HG02885 (cell line): ENCODE measurements at regions not wholly inside any gene's neighbourhood (a gene's known extent, or its start where the extent isn't known, plus 50 kb on each side); places are given as distances from the start of the nearest gene placed in this dataset.

Source experiments
- ATAC-seq: cut with Tn5 transposase; IDR thresholded peaks from one replicate; pipeline ENCODE4 v1.9.1; 2021; ENCODE audit warnings: mild to moderate bottlenecking; ENCODE audit not compliant: unreplicated experiment, poor library complexity

DNA sequence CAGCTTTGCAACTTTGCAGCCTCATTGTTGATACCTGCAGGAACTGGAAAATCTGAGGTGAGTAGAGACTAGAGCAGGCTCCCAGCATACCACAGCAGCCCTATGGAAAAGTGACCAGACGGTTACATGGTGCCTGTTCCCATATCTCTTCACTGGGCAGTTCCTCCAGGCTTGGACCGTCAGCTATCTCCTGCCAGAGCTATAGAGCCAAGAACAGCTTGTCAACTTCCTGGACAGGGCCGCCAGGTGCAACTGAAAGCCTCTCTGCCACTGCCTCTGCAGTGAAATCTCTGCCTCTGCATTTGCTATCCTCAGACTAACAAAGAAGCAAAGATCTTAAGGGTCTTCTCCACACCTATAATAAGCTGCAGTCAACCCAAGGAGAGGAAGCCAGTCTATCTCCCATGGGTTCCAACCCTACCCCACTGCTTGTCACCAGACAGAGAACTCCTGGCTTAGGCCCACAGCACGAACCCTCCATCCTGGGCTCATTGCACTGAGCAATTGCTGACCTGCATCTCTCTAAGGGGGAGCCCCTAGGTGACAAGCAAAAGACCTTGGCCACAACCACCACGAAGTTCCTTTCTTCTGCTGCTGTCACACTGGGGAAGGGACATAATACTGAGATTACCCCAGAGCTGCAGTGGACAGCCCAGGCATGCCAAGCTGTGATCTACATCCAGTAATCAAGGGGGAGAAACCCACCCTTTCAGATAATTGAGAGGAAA, 60.1 kb upstream of the KHDRBS2 start:
- ATAC-seq, result no peak

DNA sequence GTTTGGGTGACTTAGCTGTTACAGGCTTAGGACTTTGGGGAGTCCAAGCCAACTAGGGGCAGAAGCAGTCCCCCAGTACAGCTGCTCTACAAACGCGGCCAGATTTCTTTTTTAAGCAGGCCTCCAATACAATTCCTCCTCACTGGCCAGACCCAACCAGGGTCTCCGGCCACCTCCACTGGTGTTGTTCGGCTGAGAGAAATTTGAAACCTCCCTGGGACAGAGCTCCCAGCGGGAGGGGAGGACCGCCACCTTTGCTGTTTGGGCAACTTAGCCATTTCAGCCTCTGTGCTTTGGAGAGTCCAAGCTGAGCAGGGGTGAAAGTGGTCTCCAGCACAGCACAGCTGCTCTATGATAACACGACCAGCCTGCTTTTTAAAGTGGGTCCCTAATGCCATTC, 59.4 kb upstream of the KHDRBS2 start:
- no peak for ATAC-seq

DNA sequence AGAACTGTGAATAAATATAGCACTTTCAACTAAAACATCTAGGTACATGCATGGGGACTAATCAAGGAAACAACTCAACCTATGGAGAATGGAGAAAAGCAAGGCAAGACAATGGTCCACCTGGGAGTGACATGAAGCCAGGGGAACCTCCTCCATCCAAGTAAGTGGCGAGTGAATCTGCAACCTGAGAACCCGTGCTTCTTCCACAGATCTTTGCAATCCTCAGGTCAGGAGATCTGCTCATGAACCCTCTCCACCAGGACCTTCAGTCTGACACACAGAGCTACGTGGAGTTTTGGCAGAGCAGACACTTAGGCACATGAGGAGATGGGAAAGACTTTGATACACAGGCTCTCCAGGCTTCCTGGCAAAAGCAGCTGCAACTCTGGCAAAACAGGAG, 58.8 kb upstream of the KHDRBS2 start:
- no peak for ATAC-seq

DNA sequence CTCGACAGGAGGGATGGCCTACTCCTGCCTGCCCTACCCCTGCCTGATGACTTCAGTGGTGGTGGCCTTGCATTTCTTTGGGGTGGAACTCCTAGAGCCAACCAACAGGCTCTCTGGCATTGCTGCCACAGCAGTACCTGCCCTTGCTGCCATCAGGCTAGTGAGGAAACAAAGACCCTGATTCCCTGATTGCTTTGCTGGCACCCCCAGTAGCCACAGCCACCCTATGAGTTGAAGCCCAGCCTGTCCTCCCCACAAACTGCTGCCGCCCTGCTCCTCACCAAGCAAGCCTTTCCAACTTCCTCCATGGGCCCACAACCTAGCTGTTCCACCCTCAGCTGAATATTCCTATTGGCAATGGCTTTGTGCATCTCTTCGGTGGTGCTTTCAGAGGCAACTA, 52.5 kb upstream of the KHDRBS2 start:
- ATAC-seq, result no peak
